GM21717 (cell line): ENCODE measurements at regions not wholly inside any gene's neighbourhood (a gene's known extent, or its start where the extent isn't known, plus 50 kb on each side); places are given as distances from the start of the nearest gene placed in this dataset.
"Not testable (repeated sequence)": the region's sequence is repeated elsewhere in the genome, so short reads cannot be mapped to it uniquely, and the experiment has no call there.

ENCODE experiments used
- ATAC-seq: cut with Tn5 transposase; IDR thresholded peaks from one replicate; pipeline ENCODE4 v1.9.1; 2021; ENCODE audit warnings: mild to moderate bottlenecking, moderate library complexity; ENCODE audit not compliant: unreplicated experiment

DNA sequence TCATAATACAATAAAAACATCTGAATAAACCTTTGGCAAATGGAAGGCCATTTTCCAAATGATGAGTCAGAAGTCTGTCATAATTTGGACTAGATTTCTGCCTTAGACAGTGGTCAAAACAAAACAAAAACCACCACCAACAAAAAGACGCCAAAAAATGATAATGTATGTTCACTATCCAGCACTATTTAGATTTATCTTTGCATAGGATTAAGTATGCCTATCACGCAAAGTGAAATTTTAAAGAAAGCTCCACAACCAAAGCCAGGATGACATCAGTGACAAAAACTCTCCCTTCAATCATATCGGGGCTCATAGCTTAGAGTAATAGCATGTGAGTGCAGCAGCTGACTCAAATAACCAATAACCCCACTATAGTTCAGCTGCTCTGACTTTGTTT, 201.9 kb downstream of the MOXD1 start:
- no peak for ATAC-seq

GRCh38 chr6:132198896-132199295, 202.4 kb downstream of the MOXD1 start:
- ATAC-seq, result no peak

- ATAC-seq, result no peak
Measured at GRCh38 chr6:132198040-132198439, 203.2 kb downstream of the MOXD1 start.

- no peak for ATAC-seq
Measured at GRCh38 chr6:132194529-132194928, 206.7 kb downstream of the MOXD1 start.

DNA sequence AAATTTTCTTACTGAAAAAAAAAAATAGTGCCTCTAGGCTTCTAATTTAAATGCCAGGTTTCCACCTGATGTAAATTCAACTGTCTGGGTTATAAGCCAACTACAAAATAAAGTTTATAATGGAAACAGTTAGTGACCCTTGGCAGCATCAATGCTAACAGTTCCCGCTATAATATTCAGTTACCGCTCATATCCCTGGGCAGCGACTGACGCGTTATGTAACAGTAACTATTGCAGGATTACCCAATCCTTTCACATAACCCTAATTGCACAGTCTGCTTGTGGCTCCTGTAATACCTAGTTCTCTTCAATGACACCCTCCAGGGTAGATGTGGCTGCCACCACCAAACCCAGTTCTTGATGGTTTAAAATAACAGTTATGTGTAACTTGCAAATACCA, 208.6 kb downstream of the MOXD1 start:
- no peak for ATAC-seq

- no peak for ATAC-seq
Measured at GRCh38 chr6:132190815-132191175, 210.5 kb downstream of the MOXD1 start.

DNA sequence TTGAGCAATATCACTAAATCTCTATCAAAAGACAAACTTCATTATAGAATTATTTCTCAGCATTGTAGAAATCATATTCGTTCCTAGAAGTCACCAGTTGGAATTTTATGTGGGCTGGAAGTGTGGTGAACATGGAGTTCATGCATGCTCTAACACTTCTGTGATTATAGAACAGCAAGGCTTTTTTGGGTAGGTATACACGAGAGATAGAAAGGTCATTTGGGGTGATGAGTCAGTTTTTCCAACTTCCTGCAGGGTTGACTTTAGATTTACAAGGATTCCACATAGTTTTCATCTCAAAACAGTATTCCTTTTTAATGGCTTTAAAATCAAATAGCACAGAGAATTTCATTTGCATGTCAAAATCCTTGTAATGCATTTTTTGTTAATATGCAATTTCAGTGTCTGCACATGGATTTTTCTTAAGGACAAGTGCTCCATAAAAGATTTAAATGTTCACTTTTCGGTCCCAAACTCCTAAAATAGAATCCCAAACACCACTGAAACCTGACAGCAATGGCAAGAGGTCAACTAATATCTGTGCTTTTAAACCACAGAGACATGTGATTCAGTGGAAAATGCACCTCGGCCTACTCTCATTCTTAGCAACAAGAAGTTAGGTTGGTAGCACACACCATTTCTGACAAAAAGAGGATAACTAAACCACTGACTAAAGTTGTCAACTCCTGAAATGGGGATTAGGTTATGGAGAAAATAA, 211.0 kb downstream of the MOXD1 start:
- no peak for ATAC-seq

DNA sequence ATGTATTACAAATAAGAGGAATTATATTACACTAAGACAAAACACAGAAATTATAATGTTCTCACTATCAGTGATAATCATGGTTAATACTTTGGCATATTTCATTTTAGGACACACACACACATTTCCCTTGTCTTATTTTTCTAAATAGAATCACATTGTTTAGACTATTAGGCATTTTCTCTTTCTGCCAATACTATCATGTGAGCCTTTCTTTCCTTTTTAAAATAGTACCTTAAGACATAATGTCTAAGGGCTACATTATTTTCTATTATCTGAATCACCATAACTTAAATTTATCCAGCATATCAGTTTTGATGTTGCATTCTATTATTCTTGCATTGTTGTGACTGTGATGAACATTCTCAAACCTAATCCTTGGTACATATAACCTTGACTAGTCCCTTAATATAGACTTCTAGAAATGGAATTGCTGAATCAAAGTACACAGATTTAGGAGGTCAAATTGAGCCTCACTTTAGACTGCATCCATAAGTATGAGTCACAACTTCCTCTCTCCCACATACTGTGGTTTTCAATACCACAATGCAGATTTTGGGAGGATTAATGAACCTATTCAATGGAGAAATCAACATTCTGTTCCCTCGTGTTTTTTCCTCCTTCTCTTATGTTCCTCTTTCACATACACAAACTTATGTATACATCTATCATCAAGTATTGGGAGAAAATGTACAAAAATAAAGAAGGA, 212.6 kb downstream of the MOXD1 start:
- ATAC-seq, result no peak

GRCh38 chr6:132187816-132188215, 213.5 kb downstream of the MOXD1 start:
- ATAC-seq, result no peak

- not testable (repeated sequence) for ATAC-seq
Measured at GRCh38 chr6:132184966-132185365, 216.3 kb downstream of the MOXD1 start.

GRCh38 chr6:132179955-132180354, 221.3 kb downstream of the MOXD1 start:
- ATAC-seq, result no peak

DNA sequence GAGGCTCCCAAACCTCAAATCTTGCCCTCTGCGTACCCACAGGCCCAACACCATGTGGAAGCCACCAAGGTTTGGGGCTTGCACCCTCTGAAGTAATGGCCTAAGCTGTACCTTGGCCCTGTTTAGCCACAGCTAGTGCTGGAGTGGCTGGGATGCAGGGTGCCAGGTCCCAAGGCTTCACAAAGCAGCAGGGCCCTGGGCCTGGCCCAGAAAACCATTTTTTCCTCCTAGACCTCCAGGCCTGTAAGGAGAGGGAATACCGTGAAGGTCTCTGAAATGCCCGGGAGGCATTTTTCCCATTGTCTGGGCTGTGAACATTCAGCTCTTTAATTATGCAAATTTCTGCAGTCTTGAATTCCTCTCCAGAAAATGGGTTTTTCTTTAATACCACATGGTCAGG, 223.7 kb upstream of the CCN2 start:
- no peak for ATAC-seq

DNA sequence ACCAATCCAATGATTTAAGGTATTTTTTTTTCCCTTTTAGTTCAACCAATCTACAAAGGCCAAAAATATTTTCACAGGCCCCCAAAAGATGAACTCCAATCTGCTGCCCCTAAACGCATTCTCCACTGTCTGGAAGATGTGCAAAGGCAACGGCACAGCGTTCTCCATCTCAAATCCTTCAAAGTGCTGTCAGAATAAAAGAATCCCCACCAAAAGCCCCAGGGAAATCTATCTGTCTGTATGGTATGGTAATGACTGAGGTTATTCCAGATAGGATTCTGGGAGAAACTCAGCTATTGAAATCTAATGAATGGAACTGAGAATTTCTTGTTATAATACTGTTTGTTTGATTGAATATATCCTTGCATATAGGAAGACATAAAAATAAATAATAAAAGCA, 217.8 kb upstream of the CCN2 start:
- no peak for ATAC-seq

GRCh38 chr6:132167929-132168892, 217.0 kb upstream of the CCN2 start:
- ATAC-seq, result no peak

GRCh38 chr6:132166526-132167051, 215.4 kb upstream of the CCN2 start:
- no peak for ATAC-seq

GRCh38 chr6:132165677-132166076, 214.5 kb upstream of the CCN2 start:
- ATAC-seq, result no peak

- ATAC-seq, result no peak
Measured at GRCh38 chr6:132161283-132161682, 210.1 kb upstream of the CCN2 start.

GRCh38 chr6:132153221-132153898, 202.2 kb upstream of the CCN2 start:
- no peak for ATAC-seq

GRCh38 chr6:132147530-132148011, 196.4 kb upstream of the CCN2 start:
- ATAC-seq, result no peak

DNA sequence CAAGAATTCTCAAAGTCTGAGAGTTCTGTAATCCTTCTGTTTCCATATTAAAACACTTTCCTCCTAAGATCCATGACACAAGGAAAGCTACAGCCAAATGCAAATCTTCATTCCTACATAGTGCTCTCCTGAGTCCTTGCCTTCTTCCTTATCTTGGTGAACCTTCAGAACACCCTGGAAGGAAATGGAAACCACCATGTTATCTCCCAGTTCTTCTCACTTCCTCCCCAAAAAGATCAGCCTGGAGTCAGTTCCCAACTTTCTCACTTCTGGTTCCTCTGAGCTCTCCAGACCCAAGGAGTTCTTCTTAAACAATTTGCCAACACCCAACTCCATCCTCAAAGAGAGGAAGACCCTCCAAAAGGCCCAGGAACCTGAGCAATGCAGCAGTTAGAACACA, 193.3 kb upstream of the CCN2 start:
- ATAC-seq, result no peak

DNA sequence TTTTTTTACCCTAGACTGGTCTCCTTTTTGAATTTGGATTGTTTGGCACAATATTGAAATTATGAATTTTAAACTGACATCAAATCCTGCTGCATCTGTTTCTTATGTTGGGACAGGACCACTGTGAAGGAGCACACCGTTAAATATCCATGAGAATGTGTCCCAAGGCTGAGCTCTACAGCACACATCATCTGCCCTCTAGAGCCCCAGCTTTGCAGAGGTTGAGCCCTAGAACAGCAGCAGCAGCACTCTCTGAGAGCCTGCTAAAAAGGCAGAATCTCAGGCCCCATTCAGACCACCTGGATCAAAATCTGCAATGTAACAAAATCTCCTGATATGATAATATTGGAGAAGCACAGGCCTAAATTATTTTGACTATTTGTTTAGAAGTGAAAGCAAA, 192.1 kb upstream of the CCN2 start:
- ATAC-seq, result no peak
